ENCODE measurements at regions not wholly inside any gene's neighbourhood (a gene's known extent, or its start where the extent isn't known, plus 50 kb on each side); places are given as distances from the start of the nearest gene placed in this dataset.
"Not testable (repeated sequence)": the region's sequence is repeated elsewhere in the genome, so short reads cannot be mapped to it uniquely, and the experiment has no call there.

DNA sequence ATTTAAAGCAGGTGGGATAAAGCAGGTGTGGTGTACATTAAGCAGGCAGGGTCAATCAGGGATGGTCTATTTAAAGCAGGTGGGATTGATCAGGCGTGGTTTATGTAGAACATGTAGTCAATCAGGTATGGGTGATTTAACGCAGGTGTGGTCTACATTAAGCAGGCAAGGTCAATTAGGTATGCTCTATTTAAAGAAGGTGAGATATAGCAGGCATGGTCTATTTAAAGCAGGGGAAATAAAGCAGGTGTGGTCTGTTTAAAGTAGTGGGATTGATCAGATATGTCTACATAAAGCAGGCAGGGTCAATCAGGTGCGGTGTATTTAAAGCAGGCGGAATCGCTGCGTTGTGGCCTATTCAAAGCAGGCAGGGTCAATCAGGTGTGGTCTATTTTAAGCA is 88.6 kb upstream of the MXRA5 start:
- peak; percentile 66 for DNase-seq

DNA sequence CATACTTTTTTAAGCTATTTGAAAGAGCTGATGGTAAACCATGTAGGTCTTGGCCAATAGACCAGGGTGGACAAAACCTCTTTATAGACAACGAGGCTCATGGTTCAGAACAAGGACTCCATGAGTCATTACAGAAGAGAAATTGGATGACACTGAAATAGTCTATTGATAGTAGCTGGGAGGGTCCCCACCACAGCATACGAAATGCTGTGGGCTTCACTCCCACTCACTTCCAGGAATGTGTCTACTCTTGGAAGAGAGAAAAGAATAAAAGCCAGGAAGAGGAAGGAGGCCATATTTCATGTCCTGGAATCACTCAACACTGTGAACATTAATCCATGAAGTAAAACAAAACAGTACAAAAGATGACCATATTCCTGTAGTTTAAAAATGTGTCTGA is 82.3 kb upstream of the MXRA5 start:
- no peak for DNase-seq

DNA sequence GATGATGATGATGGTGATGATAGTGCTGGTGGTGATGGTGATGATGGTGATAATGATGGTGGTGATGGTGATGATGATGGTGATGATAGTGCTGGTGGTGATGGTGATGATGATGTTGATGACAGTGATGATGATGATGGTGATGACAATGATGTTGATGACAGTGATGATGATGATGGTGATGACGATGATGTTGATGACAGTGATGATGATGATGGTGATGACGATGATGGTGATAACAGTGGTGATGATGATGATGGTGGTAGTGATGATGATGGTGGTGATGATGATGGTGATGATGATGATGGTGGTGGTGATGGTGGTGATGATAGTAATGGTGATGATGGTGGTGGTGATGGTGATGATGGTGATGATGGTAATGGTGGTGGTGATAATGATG is 80.1 kb upstream of the MXRA5 start:
- no peak for DNase-seq

DNA sequence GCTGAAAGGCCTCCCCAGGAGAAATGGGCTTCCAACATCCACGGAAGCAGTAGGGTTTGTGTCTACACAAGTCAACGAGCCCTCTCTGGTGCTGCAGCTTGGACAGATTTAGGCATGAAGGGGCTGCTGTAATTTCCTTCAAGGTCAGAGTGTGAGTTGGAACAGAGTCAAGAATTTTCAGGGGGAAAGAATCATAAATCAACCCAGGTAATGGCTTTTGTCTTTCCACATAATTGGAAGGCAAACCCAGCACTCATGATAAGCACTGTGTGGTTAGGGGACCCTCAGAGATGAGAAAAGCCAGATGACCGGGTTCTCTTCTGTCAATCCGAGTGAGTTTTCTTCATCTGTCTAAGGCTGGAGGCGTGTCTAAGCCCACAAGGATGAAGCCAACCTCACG is 78.6 kb upstream of the MXRA5 start:
- no peak for DNase-seq

DNA sequence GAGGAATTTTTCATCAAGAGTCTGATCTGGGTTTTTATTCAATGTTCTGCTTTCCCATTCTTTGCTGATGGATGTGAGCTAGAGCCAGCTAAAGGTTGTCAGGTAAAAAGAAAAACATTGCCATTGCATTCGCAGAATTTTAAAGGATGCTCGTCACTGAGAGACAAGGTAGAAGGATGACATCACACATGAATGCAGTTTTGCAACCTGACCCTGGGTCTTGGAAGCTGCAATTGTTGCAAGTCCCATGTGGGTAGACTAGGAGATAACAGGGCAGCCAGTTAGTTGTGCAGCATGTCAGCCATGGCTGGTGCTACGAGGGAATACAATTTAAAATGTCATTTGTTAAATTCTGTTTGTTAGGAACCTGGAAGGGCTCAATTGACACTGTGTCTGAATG is 73.9 kb upstream of the MXRA5 start:
- DNase-seq, result no peak

DNA sequence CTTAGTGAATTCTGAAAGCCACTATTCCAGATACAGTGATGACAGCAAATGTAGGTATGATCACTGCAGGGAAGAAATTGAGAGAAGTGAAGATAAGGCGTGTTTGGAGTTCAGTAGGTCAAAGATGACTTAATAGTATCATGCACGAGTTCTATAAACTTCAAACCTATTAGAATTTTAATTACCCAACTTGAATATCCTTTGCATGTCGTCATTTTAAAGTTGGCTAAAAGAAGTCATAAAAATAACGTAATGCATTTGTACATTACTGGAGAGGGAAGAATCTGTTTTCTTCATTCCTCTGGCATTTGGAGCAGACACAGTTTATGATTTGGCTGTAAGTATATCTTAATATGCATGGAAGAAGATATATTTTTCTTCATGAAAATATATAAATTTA is 68.6 kb upstream of the MXRA5 start:
- no peak for DNase-seq

DNA sequence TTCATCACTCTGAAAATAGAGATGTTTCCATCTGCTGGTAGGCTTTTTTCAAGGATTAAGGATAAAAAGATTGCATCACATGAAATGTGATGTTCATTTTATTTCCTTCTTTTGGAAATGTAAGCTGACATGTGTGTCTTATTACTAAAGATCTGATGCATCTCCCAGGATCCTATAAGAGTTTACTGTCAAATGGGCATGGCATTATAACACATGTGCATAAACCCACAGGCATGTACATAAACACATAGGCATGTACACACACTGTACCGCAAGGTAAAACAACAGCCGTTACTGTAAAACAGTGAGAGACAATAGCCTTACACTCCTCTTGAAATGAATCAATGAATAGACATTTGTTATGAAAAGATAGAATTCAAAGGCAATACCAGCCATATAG is 65.2 kb upstream of the MXRA5 start:
- not testable (repeated sequence) for DNase-seq

DNA sequence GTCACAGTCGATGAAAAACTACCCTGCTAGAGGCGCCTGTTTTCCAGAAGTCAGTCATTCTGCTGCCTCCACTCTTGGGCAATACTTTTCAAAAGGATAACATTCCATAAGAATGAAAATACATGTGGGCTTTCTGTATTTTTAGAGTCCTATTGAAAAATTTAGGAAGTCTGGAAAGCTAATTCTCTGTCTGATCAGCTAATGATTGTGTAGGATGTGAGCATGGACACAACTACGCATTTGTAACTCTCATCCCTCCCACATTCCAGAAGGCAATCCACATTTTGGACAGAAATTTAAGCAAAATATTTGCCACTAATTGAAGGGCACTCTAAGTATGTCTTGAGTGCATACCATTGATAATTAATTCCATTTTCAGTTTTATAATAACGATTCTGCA is 63.5 kb upstream of the MXRA5 start:
- DNase-seq, result not testable (repeated sequence)

DNA sequence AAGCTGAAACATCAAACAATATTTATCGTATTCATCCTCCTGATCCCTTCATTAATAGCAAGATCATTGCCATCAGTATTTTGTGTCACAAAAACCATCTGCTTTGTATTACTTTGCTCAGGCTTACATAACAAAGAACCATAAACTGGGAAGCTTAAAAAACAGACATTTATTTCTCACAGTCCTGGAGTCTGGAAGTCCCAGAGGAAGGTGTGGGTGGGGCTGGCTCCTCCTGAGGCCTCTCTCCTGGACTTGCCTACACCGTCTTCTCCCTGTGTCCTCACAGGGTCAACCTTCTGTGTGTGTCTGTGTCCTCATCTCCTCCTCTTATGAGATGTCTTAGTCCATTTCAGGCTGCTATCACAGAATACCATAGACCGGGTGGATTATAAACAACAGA is 61.3 kb upstream of the MXRA5 start:
- DNase-seq, result no peak

DNA sequence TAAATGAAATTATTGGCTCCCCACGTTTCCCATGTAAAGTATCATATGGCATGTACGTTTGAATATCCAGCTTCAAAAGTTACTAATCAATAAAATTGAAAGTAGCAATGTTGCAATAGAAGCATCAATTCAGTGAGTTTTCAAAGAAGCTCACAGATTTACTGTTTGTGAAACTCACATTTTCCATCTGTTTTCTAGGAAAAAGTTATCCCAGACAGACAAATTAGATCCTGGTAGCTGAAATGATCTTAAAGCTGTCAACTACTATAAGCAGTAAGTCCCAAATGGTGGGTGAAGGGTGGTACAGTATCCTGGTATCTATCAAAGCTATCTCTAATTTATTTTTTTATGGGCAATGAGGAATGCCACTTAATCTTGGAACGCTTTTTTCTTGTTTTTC is 60.7 kb upstream of the MXRA5 start:
- no peak for DNase-seq

DNA sequence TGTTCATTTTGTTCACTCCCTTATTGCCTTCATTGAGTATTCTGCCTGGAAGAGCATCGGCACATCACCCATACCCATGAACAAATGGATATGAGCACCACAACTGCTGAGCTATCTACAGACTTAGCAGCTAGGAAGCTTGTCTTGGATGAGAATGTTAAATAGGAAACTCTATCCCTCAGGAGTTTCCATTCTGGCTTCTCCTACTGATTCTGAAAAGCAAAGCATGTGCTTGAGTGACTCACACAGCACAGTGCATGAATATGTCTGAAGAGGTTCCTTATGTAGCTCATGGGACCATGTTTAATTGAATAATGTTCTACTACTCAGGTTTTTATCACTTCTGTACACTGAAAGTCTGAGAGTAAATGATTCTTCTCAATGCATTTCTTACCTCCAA is 57.3 kb upstream of the MXRA5 start:
- no peak for DNase-seq

Measured in NCI-H748 treated with DMSO at 0.1 percent for 48 hours (cell line).